Karpas-422 (cell line): ENCODE measurements at regions not wholly inside any gene's neighbourhood (a gene's known extent, or its start where the extent isn't known, plus 50 kb on each side); places are given as distances from the start of the nearest gene placed in this dataset.

Experiments used
- DNase-seq: peaks from one replicate; pipeline ENCODE4 v3.0.0-alpha.2; 2015
- H2AFZ ChIP-seq: fragments of 200-600 bp; sonication (generic); 2 replicates; pipeline ENCODE4 v1.6.1; 2014; ENCODE audit warnings: antibody characterized with exemption, low read length, mixed read lengths
- H3K27ac ChIP-seq: fragments of 200-600 bp; sonication (generic); 2 replicates; pipeline ENCODE4 v1.5.1; 2014; ENCODE audit warnings: mild to moderate bottlenecking, low read length, moderate library complexity
- H3K27me3 ChIP-seq: fragments of 200-600 bp; sonication (generic); 2 replicates; pipeline ENCODE4 v1.6.1; 2014; ENCODE audit warnings: low read length, mixed read lengths
- H3K36me3 ChIP-seq: fragments of 200-600 bp; sonication (generic); 2 replicates; pipeline ENCODE4 v1.6.1; 2014; ENCODE audit warnings: low read length, mixed read lengths; ENCODE audit not compliant: insufficient read depth
- H3K4me1 ChIP-seq: fragments of 200-600 bp; sonication (generic); 2 replicates; pipeline ENCODE4 v1.6.1; 2014; ENCODE audit warnings: mild to moderate bottlenecking, low read length, mixed read lengths
- H3K4me2 ChIP-seq: fragments of 200-600 bp; sonication (generic); 2 replicates; pipeline ENCODE4 v1.6.1; 2014; ENCODE audit warnings: low read length, low read depth, mild to moderate bottlenecking; ENCODE audit not compliant: poor library complexity, severe bottlenecking
- H3K4me3 ChIP-seq: fragments of 200-600 bp; sonication (generic); 2 replicates; pipeline ENCODE4 v1.5.1; 2014; ENCODE audit warnings: mild to moderate bottlenecking, antibody characterized with exemption, low read length, mixed read lengths
- H3K79me2 ChIP-seq: fragments of 200-600 bp; sonication (generic); 2 replicates; pipeline ENCODE4 v1.6.1; 2014; ENCODE audit warnings: mild to moderate bottlenecking, low read length, mixed read lengths
- H3K9ac ChIP-seq: fragments of 200-600 bp; sonication (generic); 2 replicates; pipeline ENCODE4 v1.6.0; 2014; ENCODE audit warnings: low read length
- H3K9me2 ChIP-seq: fragments of 200-600 bp; sonication (generic), shearing (Covaris generic); replicated peaks from 2 replicates; pipeline ENCODE4 v1.6.0; 2014; ENCODE audit warnings: mild to moderate bottlenecking, low read length, moderate library complexity; ENCODE audit not compliant: insufficient read depth
- H3K9me3 ChIP-seq: fragments of 300-700, 200-600 bp; sonication (generic); 2 replicates; pipeline ENCODE4 v1.6.1; 2014; ENCODE audit warnings: low read length, mixed read lengths
- H4K20me1 ChIP-seq: fragments of 200-600 bp; sonication (generic); 2 replicates; pipeline ENCODE4 v1.6.1; 2014; ENCODE audit warnings: mild to moderate bottlenecking, antibody characterized with exemption, low read length, low read depth; ENCODE audit not compliant: insufficient read depth

- Histone ChIP-seq H4K20me1 (no peaks in the 10 kb centered on the region), H3K27ac (no peak overlapping the region)
These were observed 318.0 kb downstream of the FBXW7 start for GRCh38 chr4:152217896-152218295.

GRCh38 chr4:152211936-152212653 is 323.8 kb downstream of the FBXW7 start:
- Histone ChIP-seq H3K9me2 (no peaks in the 10 kb centered on the region), H3K27ac (no peak overlapping the region), H3K27me3 (no peaks in the 10 kb centered on the region), H3K9me3 (no peaks in the 10 kb centered on the region), H3K4me3 (no peak overlapping the region), H3K79me2 (no peaks in the 10 kb centered on the region), H3K4me1 (no peaks in the 10 kb centered on the region), H2AFZ (no peak overlapping the region), H4K20me1 (no peaks in the 10 kb centered on the region), H3K4me2 (no peak overlapping the region), H3K36me3 (no peaks in the 10 kb centered on the region), H3K9ac (no peak overlapping the region)
- no peak for DNase-seq

More at GRCh38 chr4:152217896-152218295, 318.0 kb downstream of the FBXW7 start:
- Histone ChIP-seq H3K9me2 (no peaks in the 10 kb centered on the region), H3K36me3 (no peaks in the 10 kb centered on the region), H3K9ac (no peak overlapping the region), H2AFZ (no peak overlapping the region), H3K79me2 (no peaks in the 10 kb centered on the region), H3K4me2 (no peak overlapping the region), H3K27me3 (no peaks in the 10 kb centered on the region), H3K4me1 (no peaks in the 10 kb centered on the region), H3K4me3 (no peak overlapping the region), H3K9me3 (no peaks in the 10 kb centered on the region)
- DNase-seq, result no peak

DNA sequence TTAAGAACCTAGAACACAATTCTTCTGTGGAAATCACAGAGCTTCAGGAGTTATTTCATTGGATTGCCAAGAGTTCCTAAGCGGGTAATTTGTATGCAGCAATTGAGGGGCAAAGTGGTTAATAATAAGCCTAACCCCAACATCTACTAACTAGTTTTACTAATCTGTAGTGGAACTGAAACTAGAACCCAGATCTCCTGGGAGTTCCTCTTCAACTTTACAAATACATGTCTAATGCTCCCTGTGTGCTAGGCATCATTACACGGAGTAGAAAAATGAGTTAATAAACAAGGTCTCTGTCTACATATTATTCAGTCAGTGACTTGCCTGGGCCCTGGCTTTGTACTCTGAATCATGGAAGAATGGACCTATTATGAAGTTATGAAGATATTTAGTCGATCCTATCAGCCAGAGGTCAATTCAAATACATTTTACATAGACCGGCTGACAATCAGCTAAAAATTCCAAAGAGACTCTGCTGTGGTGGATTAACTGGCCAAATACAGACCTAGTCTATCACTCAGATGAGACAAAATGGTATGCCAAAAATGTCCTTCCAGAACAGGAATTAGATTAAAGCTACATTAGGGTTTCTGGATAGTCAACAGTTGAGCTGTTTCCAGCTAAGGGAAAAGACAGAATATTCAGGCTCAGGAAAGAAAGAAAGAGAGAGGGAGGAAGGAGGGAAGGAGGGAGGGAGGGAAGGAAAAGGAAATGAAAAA is 326.0 kb downstream of the FBXW7 start:
- no peaks in the 10 kb centered on the region for H3K27me3 ChIP-seq
- no peak for DNase-seq
- H3K9me2 ChIP-seq, result no peaks in the 10 kb centered on the region
- no peak overlapping the region for H2AFZ ChIP-seq
- no peaks in the 10 kb centered on the region for H4K20me1 ChIP-seq
- no peaks in the 10 kb centered on the region for H3K9me3 ChIP-seq
- no peak overlapping the region for H3K27ac ChIP-seq
- no peaks in the 10 kb centered on the region for H3K4me1 ChIP-seq
- no peak overlapping the region for H3K9ac ChIP-seq
- no peak overlapping the region for H3K4me3 ChIP-seq
- no peak overlapping the region for H3K4me2 ChIP-seq
- H3K36me3 ChIP-seq, result no peaks in the 10 kb centered on the region
- no peaks in the 10 kb centered on the region for H3K79me2 ChIP-seq

DNA sequence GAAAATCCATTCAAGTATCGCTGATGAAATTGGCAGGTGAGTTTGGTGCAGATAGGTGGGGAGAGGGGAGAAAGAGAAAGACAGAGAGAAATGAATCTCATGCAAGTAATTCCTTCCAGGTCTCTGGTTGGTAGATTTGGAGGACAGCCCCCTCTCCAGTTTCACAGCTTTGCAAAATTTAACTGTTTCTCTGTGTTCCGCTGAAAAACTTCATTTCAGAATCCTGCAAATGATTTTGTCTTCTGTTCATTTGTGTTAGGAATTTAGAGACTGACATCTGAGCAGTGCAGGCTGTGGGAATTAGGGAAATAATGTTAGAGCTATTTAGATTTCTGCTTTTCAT is 328.5 kb downstream of the FBXW7 start:
- Histone ChIP-seq H3K9me3 (no peaks in the 10 kb centered on the region), H3K4me3 (no peak overlapping the region), H2AFZ (no peak overlapping the region), H3K9ac (no peak overlapping the region), H3K79me2 (no peaks in the 10 kb centered on the region), H3K9me2 (no peaks in the 10 kb centered on the region), H4K20me1 (no peaks in the 10 kb centered on the region), H3K36me3 (no peaks in the 10 kb centered on the region), H3K4me2 (no peak overlapping the region), H3K27me3 (no peaks in the 10 kb centered on the region), H3K27ac (no peak overlapping the region), H3K4me1 (no peaks in the 10 kb centered on the region)
- no peak for DNase-seq

- H3K27me3 ChIP-seq, result no peaks in the 10 kb centered on the region
These were observed 329.1 kb downstream of the FBXW7 start for GRCh38 chr4:152206646-152207377.

GRCh38 chr4:152206185-152206584 is 329.7 kb downstream of the FBXW7 start:
- Histone ChIP-seq H3K27me3 (no peaks in the 10 kb centered on the region), H3K36me3 (no peaks in the 10 kb centered on the region), H4K20me1 (no peaks in the 10 kb centered on the region), H3K4me3 (no peak overlapping the region), H3K9me2 (no peaks in the 10 kb centered on the region), H3K27ac (no peak overlapping the region), H3K4me2 (no peak overlapping the region), H3K79me2 (no peaks in the 10 kb centered on the region), H2AFZ (no peak overlapping the region), H3K9me3 (no peaks in the 10 kb centered on the region), H3K9ac (no peak overlapping the region), H3K4me1 (no peaks in the 10 kb centered on the region)
- DNase-seq, result no peak

More at GRCh38 chr4:152206646-152207377, 329.1 kb downstream of the FBXW7 start:
- H3K9me3 ChIP-seq, result no peaks in the 10 kb centered on the region
- no peak for DNase-seq
- no peak overlapping the region for H3K27ac ChIP-seq
- H3K36me3 ChIP-seq, result no peaks in the 10 kb centered on the region
- H3K9ac ChIP-seq, result no peak overlapping the region
- no peak overlapping the region for H2AFZ ChIP-seq
- H3K4me2 ChIP-seq, result no peak overlapping the region
- H3K9me2 ChIP-seq, result no peaks in the 10 kb centered on the region
- H3K4me1 ChIP-seq, result no peaks in the 10 kb centered on the region
- no peaks in the 10 kb centered on the region for H4K20me1 ChIP-seq
- H3K4me3 ChIP-seq, result no peak overlapping the region
- no peaks in the 10 kb centered on the region for H3K79me2 ChIP-seq

GRCh38 chr4:152202415-152202814 is 333.5 kb downstream of the FBXW7 start:
- H3K9me3 ChIP-seq, result no peaks in the 10 kb centered on the region
- H3K27me3 ChIP-seq, result no peaks in the 10 kb centered on the region
- H4K20me1 ChIP-seq, result no peaks in the 10 kb centered on the region
- H3K4me3 ChIP-seq, result no peak overlapping the region
- no peak overlapping the region for H3K27ac ChIP-seq
- H3K79me2 ChIP-seq, result no peaks in the 10 kb centered on the region
- H3K9ac ChIP-seq, result no peak overlapping the region
- H3K36me3 ChIP-seq, result no peaks in the 10 kb centered on the region
- no peaks in the 10 kb centered on the region for H3K4me1 ChIP-seq
- no peak overlapping the region for H2AFZ ChIP-seq
- no peaks in the 10 kb centered on the region for H3K9me2 ChIP-seq
- no peak overlapping the region for H3K4me2 ChIP-seq
- DNase-seq, result no peak
